Activated naive CD4-positive, alpha-beta T cell treated with anti-CD3 and anti-CD28 coated beads, Interleukin-2, amount 50 U/mL, for 24 hours (primary cell): ENCODE measurements at regions not wholly inside any gene's neighbourhood (a gene's known extent, or its start where the extent isn't known, plus 50 kb on each side); places are given as distances from the start of the nearest gene placed in this dataset.

ENCODE experiments used
- H3K27ac Mint-ChIP-seq: one replicate; pipeline ENCODE4 v1.8.0; 2021; ENCODE audit warnings: mild to moderate bottlenecking, mixed read lengths
- H3K27me3 Mint-ChIP-seq: one replicate; pipeline ENCODE4 v1.8.0; 2021; ENCODE audit warnings: mixed read lengths
- H3K36me3 Mint-ChIP-seq: one replicate; pipeline ENCODE4 v1.8.0; 2021; ENCODE audit warnings: mixed read lengths
- H3K4me1 Mint-ChIP-seq: one replicate; pipeline ENCODE4 v1.8.0; 2021; ENCODE audit warnings: mixed read lengths
- H3K4me3 Mint-ChIP-seq: one replicate; pipeline ENCODE4 v1.8.0; 2021; ENCODE audit warnings: mild to moderate bottlenecking, mixed read lengths
- H3K9me3 Mint-ChIP-seq: one replicate; pipeline ENCODE4 v1.8.0; 2021; ENCODE audit warnings: mixed read lengths

DNA sequence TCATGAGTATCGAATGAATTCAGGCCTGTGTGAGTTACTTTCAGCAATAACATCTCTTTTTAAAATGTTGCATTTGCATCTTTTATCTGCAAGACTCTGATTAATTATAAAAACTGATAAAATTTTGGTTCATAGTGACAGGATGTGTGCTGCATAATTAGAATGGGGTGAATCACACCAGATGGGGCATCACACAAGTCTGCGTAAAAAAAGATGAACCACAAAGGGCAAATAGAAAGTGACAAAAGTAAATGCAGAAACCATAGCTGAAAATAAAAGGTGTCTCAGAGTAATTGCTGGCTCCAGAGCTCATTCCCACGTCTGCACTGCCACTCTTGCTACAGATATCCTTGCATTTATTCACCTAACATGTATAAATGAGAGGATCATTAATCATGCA is 131.1 kb downstream of the HS3ST1 start:
- H3K27ac Mint-ChIP-seq, result no peak overlapping the region
- no peaks in the 10 kb centered on the region for H3K36me3 Mint-ChIP-seq
- H3K27me3 Mint-ChIP-seq, result no peaks in the 10 kb centered on the region
- no peaks in the 10 kb centered on the region for H3K4me1 Mint-ChIP-seq
- H3K9me3 Mint-ChIP-seq, result no peaks in the 10 kb centered on the region
- H3K4me3 Mint-ChIP-seq, result no peak overlapping the region

- H3K36me3 Mint-ChIP-seq, result no peaks in the 10 kb centered on the region
- H3K4me3 Mint-ChIP-seq, result no peak overlapping the region
- no peaks in the 10 kb centered on the region for H3K27me3 Mint-ChIP-seq
- H3K4me1 Mint-ChIP-seq, result no peaks in the 10 kb centered on the region
- H3K9me3 Mint-ChIP-seq, result no peaks in the 10 kb centered on the region
- no peak overlapping the region for H3K27ac Mint-ChIP-seq
Measured at GRCh38 chr4:11297201-11297600, 131.5 kb downstream of the HS3ST1 start.

DNA sequence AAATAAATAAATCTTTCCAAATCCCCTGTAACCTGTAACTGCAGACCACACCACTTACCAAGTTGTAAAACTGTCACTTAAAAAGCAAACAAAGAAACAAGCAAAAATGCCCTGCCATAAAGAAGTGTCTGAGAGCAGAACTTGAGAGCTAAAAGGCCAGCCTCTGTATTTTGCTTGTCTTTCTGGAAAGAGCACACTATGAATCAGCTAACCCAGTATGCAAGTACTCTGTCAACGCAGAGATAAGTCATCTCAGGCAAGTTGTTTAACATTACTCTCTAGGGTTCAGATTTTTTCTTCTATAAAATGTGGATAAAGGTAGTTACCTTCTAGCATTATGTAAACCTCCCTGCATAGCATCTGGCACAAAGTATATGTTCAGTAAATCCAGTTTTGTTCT is 134.8 kb downstream of the HS3ST1 start:
- no peaks in the 10 kb centered on the region for H3K4me1 Mint-ChIP-seq

GRCh38 chr4:11287055-11287454 is 141.6 kb downstream of the HS3ST1 start:
- Mint-ChIP-seq H3K27ac (no peak overlapping the region), H3K4me3 (no peak overlapping the region)

More for the DNA sequence above, 134.8 kb downstream of the HS3ST1 start:
- Mint-ChIP-seq H3K27me3 (no peaks in the 10 kb centered on the region), H3K9me3 (no peaks in the 10 kb centered on the region), H3K27ac (no peak overlapping the region), H3K4me3 (no peak overlapping the region), H3K36me3 (no peaks in the 10 kb centered on the region)

DNA sequence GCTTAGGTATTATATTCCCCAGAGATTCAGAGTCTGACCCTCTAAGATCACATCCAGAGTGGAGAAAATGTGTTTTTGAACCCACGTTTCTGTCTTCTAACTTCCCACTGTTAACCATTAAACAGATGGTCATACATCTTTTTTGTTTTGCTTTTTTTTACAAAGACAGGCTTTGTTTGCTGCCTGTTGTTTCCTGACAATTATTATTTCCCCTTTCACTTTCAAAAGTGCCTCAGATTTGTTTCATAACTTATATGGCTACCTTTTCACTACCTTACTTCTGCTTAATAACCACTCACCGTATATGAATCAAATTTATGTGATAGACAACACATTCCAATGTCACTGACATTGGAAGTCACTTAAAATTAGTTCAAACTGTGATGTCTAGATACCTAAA is 142.2 kb downstream of the HS3ST1 start:
- no peaks in the 10 kb centered on the region for H3K4me1 Mint-ChIP-seq
- no peaks in the 10 kb centered on the region for H3K36me3 Mint-ChIP-seq
- H3K9me3 Mint-ChIP-seq, result no peaks in the 10 kb centered on the region
- H3K4me3 Mint-ChIP-seq, result no peak overlapping the region
- H3K27ac Mint-ChIP-seq, result no peak overlapping the region
- H3K27me3 Mint-ChIP-seq, result no peaks in the 10 kb centered on the region

More at GRCh38 chr4:11287055-11287454, 141.6 kb downstream of the HS3ST1 start:
- H3K9me3 Mint-ChIP-seq, result no peaks in the 10 kb centered on the region
- no peaks in the 10 kb centered on the region for H3K27me3 Mint-ChIP-seq
- no peaks in the 10 kb centered on the region for H3K36me3 Mint-ChIP-seq
- H3K4me1 Mint-ChIP-seq, result no peaks in the 10 kb centered on the region

GRCh38 chr4:11281720-11282119 is 147.0 kb downstream of the HS3ST1 start:
- Mint-ChIP-seq H3K9me3 (peaks cover 4% of the 10 kb centered on the region), H3K27me3 (peaks cover 2% of the 10 kb centered on the region), H3K27ac (no peak overlapping the region), H3K4me1 (no peaks in the 10 kb centered on the region), H3K4me3 (no peak overlapping the region), H3K36me3 (no peaks in the 10 kb centered on the region)

GRCh38 chr4:11271263-11271662 is 157.4 kb downstream of the HS3ST1 start:
- Mint-ChIP-seq H3K27ac (no peak overlapping the region), H3K27me3 (peaks cover 1% of the 10 kb centered on the region), H3K4me1 (no peaks in the 10 kb centered on the region), H3K9me3 (peaks cover 5% of the 10 kb centered on the region), H3K36me3 (no peaks in the 10 kb centered on the region), H3K4me3 (no peak overlapping the region)

DNA sequence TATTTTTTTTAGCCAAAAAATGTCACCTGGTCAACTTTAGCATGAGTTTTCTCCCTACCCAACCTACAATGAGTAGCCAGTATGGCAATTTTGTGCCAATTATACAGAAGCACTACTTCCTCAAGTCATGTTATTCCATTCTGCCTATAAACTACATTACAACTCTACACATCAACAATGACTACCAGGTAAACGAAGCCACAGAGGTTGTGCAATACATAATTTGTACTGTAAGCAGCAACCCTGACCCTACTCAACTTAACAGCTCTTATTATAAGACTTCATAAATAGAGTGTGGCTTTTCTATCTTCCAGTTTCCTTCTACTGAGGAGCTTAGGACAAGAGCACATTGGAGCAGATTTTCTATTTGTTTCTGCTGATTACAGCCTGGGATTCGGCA is 160.5 kb downstream of the HS3ST1 start:
- no peak overlapping the region for H3K27ac Mint-ChIP-seq
- peaks cover 5% of the 10 kb centered on the region for H3K9me3 Mint-ChIP-seq

GRCh38 chr4:11264841-11265240 is 163.9 kb downstream of the HS3ST1 start:
- no peaks in the 10 kb centered on the region for H3K36me3 Mint-ChIP-seq
- H3K27me3 Mint-ChIP-seq, result peaks cover 2% of the 10 kb centered on the region
- H3K9me3 Mint-ChIP-seq, result peaks cover 5% of the 10 kb centered on the region
- no peak overlapping the region for H3K4me3 Mint-ChIP-seq
- H3K27ac Mint-ChIP-seq, result no peak overlapping the region
- no peaks in the 10 kb centered on the region for H3K4me1 Mint-ChIP-seq

More for the DNA sequence above, 160.5 kb downstream of the HS3ST1 start:
- H3K4me3 Mint-ChIP-seq, result no peak overlapping the region
- peaks cover 3% of the 10 kb centered on the region for H3K27me3 Mint-ChIP-seq
- no peaks in the 10 kb centered on the region for H3K36me3 Mint-ChIP-seq
- H3K4me1 Mint-ChIP-seq, result no peaks in the 10 kb centered on the region

DNA sequence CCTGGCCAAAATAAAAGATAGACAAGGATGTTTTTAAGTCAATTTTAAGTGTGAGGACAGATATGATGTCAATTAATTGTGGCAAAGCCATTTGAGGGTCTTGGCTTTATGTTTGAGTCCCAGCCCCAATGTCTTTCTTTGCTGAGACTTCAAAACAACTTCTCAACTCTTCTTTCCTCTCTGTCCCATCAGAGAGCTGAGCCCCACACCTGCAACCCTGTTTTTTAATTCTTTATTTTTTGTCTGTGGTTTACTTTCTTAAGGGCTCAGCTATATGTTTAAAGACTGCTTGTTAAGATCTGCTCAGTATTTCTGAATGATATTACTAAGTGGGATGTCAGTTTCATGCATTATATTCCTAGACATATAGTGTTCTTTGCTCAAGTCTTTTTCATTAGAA is 164.3 kb downstream of the HS3ST1 start:
- Mint-ChIP-seq H3K4me1 (no peaks in the 10 kb centered on the region), H3K36me3 (no peaks in the 10 kb centered on the region), H3K27ac (no peak overlapping the region), H3K9me3 (peaks cover 5% of the 10 kb centered on the region), H3K27me3 (peaks cover 2% of the 10 kb centered on the region), H3K4me3 (no peak overlapping the region)

DNA sequence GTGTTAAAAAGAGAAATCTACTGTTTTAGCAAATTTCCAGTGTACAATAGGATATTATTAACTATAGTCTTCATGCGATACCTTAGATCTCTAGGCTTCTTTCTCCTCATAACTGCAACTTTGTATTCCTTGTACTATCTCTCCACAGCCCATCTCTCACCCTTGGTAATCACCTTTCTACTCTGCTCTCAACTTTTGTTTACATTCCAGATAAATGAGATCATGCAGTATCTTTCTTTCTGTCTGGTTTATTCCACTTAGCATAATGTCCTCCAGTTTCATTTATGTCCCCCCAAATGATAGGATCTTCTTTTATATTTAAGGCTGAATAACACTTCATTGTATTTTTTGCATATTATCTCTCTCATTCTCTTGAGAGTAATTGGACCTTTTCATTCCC is 165.5 kb downstream of the HS3ST1 start:
- Mint-ChIP-seq H3K4me3 (no peak overlapping the region), H3K4me1 (no peaks in the 10 kb centered on the region), H3K9me3 (peaks cover 5% of the 10 kb centered on the region), H3K27me3 (peaks cover 2% of the 10 kb centered on the region), H3K36me3 (no peaks in the 10 kb centered on the region), H3K27ac (no peak overlapping the region)

GRCh38 chr4:11261066-11261850 is 167.4 kb downstream of the HS3ST1 start:
- Mint-ChIP-seq H3K27ac (no peak overlapping the region), H3K36me3 (no peaks in the 10 kb centered on the region), H3K4me1 (no peaks in the 10 kb centered on the region), H3K27me3 (peaks cover 2% of the 10 kb centered on the region), H3K4me3 (no peak overlapping the region), H3K9me3 (no peaks in the 10 kb centered on the region)

DNA sequence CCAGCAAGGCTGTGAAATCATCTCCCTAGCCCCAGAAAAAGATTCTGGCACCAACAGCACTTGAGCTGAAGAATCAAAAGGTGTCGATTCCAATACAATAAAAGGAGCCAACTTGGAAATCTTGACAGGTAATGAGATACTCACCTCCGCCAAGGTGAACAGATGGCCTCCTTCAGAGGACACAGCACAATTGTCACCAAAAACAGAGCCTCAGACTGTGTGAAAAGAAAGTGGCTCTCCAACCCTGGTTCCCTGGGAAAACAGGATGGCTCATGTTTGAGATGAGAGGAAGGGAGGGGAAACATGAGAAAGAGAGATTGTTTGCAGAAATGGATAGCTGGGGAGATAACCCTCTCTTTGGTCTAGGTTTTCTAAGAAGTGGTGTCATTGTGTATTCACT is 168.9 kb downstream of the HS3ST1 start:
- H3K27ac Mint-ChIP-seq, result no peak overlapping the region
- no peaks in the 10 kb centered on the region for H3K36me3 Mint-ChIP-seq
- no peaks in the 10 kb centered on the region for H3K4me1 Mint-ChIP-seq

DNA sequence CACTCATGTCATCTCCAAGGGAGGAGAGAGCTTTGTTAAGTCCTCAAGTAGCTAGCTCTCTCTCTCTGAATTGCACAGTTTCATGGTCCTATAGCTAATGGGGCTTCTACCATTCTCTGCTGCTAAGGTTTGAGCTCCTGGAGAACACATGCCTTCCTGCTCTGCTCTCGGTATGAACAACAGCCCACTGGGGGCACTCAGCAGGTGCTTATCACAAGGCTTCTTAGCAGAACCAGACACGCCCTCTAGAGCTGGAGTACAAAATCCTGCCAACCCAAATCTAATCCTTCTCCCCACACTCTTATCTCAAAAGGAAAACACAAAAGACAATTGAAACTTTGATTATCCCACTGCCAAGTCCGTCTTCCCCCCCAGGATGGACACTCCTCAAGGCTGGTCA is 176.5 kb downstream of the HS3ST1 start:
- Mint-ChIP-seq H3K4me1 (no peaks in the 10 kb centered on the region), H3K36me3 (no peaks in the 10 kb centered on the region), H3K4me3 (no peak overlapping the region), H3K9me3 (no peaks in the 10 kb centered on the region), H3K27me3 (peaks cover 1% of the 10 kb centered on the region), H3K27ac (no peak overlapping the region)

More for the DNA sequence above, 168.9 kb downstream of the HS3ST1 start:
- Mint-ChIP-seq H3K27me3 (peaks cover 2% of the 10 kb centered on the region), H3K4me3 (no peak overlapping the region), H3K9me3 (no peaks in the 10 kb centered on the region)

- Mint-ChIP-seq H3K4me1 (no peaks in the 10 kb centered on the region), H3K27me3 (peaks cover 1% of the 10 kb centered on the region), H3K27ac (no peak overlapping the region)
Measured at GRCh38 chr4:11250510-11250909, 178.2 kb downstream of the HS3ST1 start.

DNA sequence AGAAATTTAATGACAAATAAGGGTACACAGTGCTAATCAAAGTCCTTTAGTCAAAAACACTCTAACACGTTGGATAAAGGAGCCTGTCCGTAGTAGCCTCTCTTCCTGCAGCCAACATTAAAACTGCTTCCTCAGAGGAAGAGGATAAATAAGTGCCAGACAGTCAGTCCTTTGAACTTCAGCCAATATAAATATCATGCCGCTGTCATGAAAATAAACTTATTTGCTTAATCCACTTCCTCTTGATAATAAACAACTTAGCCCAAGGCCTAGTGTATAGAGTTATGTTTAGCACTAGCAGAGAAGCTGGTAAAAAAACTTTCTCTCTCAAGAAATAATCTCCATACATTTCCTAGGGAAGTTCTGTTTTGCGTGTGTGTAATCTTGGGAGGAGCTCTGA is 196.7 kb downstream of the HS3ST1 start:
- H3K27ac Mint-ChIP-seq, result no peak overlapping the region
- no peaks in the 10 kb centered on the region for H3K36me3 Mint-ChIP-seq
- no peaks in the 10 kb centered on the region for H3K9me3 Mint-ChIP-seq
- no peak overlapping the region for H3K4me3 Mint-ChIP-seq
- no peaks in the 10 kb centered on the region for H3K4me1 Mint-ChIP-seq
- H3K27me3 Mint-ChIP-seq, result no peaks in the 10 kb centered on the region

More at GRCh38 chr4:11250510-11250909, 178.2 kb downstream of the HS3ST1 start:
- Mint-ChIP-seq H3K36me3 (no peaks in the 10 kb centered on the region), H3K9me3 (no peaks in the 10 kb centered on the region), H3K4me3 (no peak overlapping the region)

- Mint-ChIP-seq H3K36me3 (no peaks in the 10 kb centered on the region), H3K27ac (no peak overlapping the region), H3K4me3 (no peak overlapping the region), H3K9me3 (no peaks in the 10 kb centered on the region), H3K27me3 (no peaks in the 10 kb centered on the region), H3K4me1 (no peaks in the 10 kb centered on the region)
Measured at GRCh38 chr4:11230866-11231265, 197.8 kb downstream of the HS3ST1 start.
